ENCODE measurements at regions not wholly inside any gene's neighbourhood (a gene's known extent, or its start where the extent isn't known, plus 50 kb on each side); places are given as distances from the start of the nearest gene placed in this dataset.

DNA sequence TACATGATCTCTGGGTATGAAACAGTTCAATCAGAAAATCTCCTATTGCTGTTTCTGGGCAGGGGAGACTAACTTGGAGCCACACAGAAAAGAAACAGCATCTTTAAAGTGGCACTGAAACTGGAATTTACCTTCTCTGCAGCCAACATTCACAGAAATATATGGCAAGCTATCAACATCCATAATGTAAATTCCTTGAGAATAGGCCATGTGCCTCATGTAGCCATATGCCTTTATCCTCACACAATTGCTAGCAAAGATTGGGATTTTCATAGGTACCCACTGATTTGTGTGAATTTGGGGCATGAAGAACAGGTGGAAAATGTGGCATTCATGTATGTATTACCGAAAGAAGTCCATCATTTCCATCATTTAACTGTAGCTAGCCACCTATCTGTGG, 386.3 kb upstream of the TMCO5A start:
- TF ChIP-seq, protein P1, sequence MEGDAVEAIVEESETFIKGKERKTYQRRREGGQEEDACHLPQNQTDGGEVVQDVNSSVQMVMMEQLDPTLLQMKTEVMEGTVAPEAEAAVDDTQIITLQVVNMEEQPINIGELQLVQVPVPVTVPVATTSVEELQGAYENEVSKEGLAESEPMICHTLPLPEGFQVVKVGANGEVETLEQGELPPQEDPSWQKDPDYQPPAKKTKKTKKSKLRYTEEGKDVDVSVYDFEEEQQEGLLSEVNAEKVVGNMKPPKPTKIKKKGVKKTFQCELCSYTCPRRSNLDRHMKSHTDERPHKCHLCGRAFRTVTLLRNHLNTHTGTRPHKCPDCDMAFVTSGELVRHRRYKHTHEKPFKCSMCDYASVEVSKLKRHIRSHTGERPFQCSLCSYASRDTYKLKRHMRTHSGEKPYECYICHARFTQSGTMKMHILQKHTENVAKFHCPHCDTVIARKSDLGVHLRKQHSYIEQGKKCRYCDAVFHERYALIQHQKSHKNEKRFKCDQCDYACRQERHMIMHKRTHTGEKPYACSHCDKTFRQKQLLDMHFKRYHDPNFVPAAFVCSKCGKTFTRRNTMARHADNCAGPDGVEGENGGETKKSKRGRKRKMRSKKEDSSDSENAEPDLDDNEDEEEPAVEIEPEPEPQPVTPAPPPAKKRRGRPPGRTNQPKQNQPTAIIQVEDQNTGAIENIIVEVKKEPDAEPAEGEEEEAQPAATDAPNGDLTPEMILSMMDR (IDR thresholded peaks at IDR 0.05), result no peak
- no peak for TF ChIP-seq EP300 (IDR thresholded peaks at IDR 0.05)
- no peak for TF ChIP-seq POLR2AphosphoS5 (IDR thresholded peaks at IDR 0.05)
- TF ChIP-seq POLR2A (IDR thresholded peaks at IDR 0.05; ENCODE audit: low read depth), result no peak
- Histone ChIP-seq H3K36me3 (no peaks in the 10 kb centered on the region), H3K4me3 (no peak overlapping the region), H3K27ac (replicated peaks in 1 of 4) (no peak overlapping the region), H3K9me3 (no peaks in the 10 kb centered on the region), H3K27me3 (no peaks in the 10 kb centered on the region), H3K4me1 (no peaks in the 10 kb centered on the region)
- WGBS, result 88% methylated on average over 1 of the region's 1 CpG
- no peak for DNase-seq (ENCODE audit: extremely low spot score)
- intact Hi-C loops (cut with DNase I), result no loop called here

DNA sequence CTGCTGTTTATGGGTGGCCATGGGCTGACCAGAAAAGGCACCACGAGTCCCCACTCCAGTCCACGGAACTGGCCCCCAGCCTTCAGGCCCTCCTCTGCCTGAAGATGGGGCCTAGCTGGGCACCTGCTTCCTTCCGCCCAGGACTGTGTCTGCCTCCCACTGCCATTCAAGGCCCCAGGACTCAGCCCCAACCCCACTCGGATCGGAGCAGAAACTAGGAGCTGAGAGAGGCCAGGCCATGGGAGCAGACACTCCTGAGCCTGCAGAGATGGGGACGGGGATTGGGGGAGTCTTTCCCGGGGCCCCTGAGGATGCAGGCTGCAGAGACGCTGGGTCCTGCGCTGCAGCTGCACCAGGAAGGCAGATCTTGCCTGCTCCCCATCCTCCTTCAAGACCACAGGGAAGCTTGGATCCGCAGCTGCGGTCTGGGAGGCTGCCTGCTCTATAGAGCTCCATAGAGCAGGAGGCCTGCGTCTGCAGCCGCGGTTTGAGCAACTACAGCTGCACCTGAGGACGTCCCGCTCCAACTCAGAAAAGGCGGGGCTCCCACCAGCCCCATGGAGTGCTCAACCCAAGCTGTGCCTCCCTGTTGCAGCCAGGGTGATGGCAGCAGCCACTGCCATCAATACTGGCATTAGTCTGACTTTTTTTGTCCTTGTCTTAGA, 383.9 kb upstream of the TMCO5A start:
- Histone ChIP-seq H3K9me3 (no peaks in the 10 kb centered on the region), H3K27me3 (no peaks in the 10 kb centered on the region), H3K4me1 (no peaks in the 10 kb centered on the region), H3K36me3 (no peaks in the 10 kb centered on the region), H3K27ac (replicated peaks in 1 of 4) (no peak overlapping the region), H3K4me3 (no peak overlapping the region)
- DNase-seq (ENCODE audit: extremely low spot score), result no peak
- no peak for TF ChIP-seq EP300 (IDR thresholded peaks at IDR 0.05)
- TF ChIP-seq POLR2AphosphoS5 (IDR thresholded peaks at IDR 0.05), result no peak
- no peak for TF ChIP-seq POLR2A (IDR thresholded peaks at IDR 0.05; ENCODE audit: low read depth)
- TF ChIP-seq, protein P1 (IDR thresholded peaks at IDR 0.05), result no peak
- intact Hi-C loops (cut with DNase I), result no loop called here
- 62% methylated on average over 13 of the region's 17 CpGs for WGBS

DNA sequence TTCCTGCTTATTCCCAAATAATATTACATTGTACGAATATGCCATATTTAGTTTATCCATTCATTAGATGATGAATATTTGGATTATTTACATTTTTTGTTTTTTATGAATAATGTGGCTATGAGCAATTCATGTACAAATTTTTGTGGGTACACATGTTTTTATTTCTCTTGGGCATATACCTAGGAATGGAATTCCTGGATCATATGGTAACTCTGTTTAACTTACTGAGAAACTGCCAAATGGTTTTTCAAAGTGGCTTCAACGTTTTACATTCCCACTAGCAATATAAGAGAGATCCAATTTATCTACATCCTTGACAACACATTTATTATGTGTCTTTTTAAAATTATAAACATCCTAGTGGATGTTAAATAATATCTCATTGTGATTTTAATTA, 362.0 kb upstream of the TMCO5A start:
- DNase-seq (ENCODE audit: extremely low spot score), result no peak
- Histone ChIP-seq H3K36me3 (no peaks in the 10 kb centered on the region), H3K27me3 (no peaks in the 10 kb centered on the region), H3K9me3 (no peaks in the 10 kb centered on the region), H3K27ac (replicated peaks in 1 of 4) (no peak overlapping the region), H3K4me1 (no peaks in the 10 kb centered on the region), H3K4me3 (no peak overlapping the region)
- TF ChIP-seq POLR2A (IDR thresholded peaks at IDR 0.05; ENCODE audit: low read depth), result no peak
- no peak for TF ChIP-seq EP300 (IDR thresholded peaks at IDR 0.05)
- TF ChIP-seq, protein P1 (IDR thresholded peaks at IDR 0.05), result no peak
- no peak for TF ChIP-seq POLR2AphosphoS5 (IDR thresholded peaks at IDR 0.05)
- intact Hi-C loops (cut with DNase I), result no loop called here
- WGBS, result 38% methylated on average over 2 of the region's 2 CpGs

DNA sequence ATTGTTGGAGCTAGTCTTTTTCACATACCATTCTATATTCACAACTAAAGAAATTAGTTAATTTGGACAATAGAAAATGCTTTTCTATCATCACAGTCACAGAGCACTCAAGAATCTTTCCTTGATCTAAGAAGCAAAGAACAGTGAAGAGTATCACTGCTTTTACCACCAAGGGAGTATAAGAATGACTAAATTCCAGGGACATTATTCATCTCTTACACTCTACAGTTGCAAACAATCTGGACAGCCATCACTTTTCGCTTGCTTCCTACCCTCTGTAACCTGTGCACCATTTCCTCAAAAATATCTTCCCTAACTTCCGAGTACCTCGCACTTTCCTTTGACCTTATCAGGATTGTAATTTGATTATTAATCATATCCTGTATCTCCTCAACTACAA, 359.5 kb upstream of the TMCO5A start:
- no peak for DNase-seq (ENCODE audit: extremely low spot score)
- WGBS, result 76% methylated on average over 3 of the region's 3 CpGs
- H3K27me3 ChIP-seq, result no peaks in the 10 kb centered on the region
- H3K36me3 ChIP-seq, result no peaks in the 10 kb centered on the region
- H3K9me3 ChIP-seq, result no peaks in the 10 kb centered on the region
- no peaks in the 10 kb centered on the region for H3K4me1 ChIP-seq
- no peak overlapping the region for H3K4me3 ChIP-seq
- intact Hi-C loops (cut with DNase I), result no loop called here
- H3K27ac ChIP-seq (replicated peaks in 1 of 4), result no peak overlapping the region
- no peak for TF ChIP-seq EP300 (IDR thresholded peaks at IDR 0.05)
- TF ChIP-seq POLR2AphosphoS5 (IDR thresholded peaks at IDR 0.05), result no peak
- no peak for TF ChIP-seq POLR2A (IDR thresholded peaks at IDR 0.05; ENCODE audit: low read depth)
- TF ChIP-seq, protein P1 (IDR thresholded peaks at IDR 0.05), result no peak

DNA sequence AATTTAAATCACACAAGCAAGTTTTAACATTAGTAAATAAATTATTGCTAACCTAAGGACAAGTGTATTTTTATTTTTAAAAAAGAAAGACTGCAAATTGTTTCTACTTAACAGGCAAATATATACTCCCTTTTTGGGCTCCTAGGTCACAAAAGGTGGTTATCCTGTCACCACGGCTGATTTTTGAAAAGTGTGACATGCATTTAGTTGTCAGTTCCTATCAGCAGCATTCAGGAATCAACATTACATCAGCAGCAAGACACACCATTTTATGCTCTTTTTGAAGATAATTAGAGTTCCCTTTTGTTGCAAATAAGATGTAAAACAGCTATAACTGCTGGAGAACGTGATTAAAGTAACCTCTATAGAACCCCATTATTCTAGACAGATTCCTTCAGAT, 357.5 kb upstream of the TMCO5A start:
- Histone ChIP-seq H3K27me3 (no peaks in the 10 kb centered on the region), H3K9me3 (peaks cover 0 to 2% (median 0%) of the 10 kb centered on the region in 4 donors), H3K27ac (replicated peaks in 1 of 4) (no peak overlapping the region), H3K4me3 (no peak overlapping the region), H3K4me1 (no peaks in the 10 kb centered on the region), H3K36me3 (no peaks in the 10 kb centered on the region)
- DNase-seq (ENCODE audit: extremely low spot score), result no peak
- TF ChIP-seq, protein P1 (IDR thresholded peaks at IDR 0.05), result no peak
- no peak for TF ChIP-seq POLR2A (IDR thresholded peaks at IDR 0.05; ENCODE audit: low read depth)
- WGBS, result 79% methylated on average over 2 of the region's 2 CpGs
- intact Hi-C loops (cut with DNase I), result no loop called here
